ENCODE measurements at regions not wholly inside any gene's neighbourhood (a gene's known extent, or its start where the extent isn't known, plus 50 kb on each side); places are given as distances from the start of the nearest gene placed in this dataset.

- Histone ChIP-seq H3K9me3 (0 out of 2 replicates have a peak, but pooled peaks cover 2% of the 10 kb centered on the region), H3K4me1 (no peaks in the 10 kb centered on the region), H3K27me3 (replicated peaks; ENCODE audit: control insufficient read depth, insufficient read depth, low read length) (no peaks in the 10 kb centered on the region), H3K4me3 (ENCODE audit: low read depth, low read length) (no peak overlapping the region), H3K36me3 (ENCODE audit: control insufficient read depth, insufficient read depth, low read length) (no peaks in the 10 kb centered on the region)
- no peak for TF ChIP-seq CTCF (IDR thresholded peaks at IDR 0.05; ENCODE audit: insufficient read depth in 1 of 2, low read depth in 1 of 2, low read length in 1 of 2, severe bottlenecking in 1 of 2, unreplicated experiment in 1 of 2)
- H3K4me3 Mint-ChIP-seq (ENCODE audit: unreplicated experiment), result no peak overlapping the region
- H3K36me3 Mint-ChIP-seq (ENCODE audit: insufficient read depth, unreplicated experiment), result no peaks in the 10 kb centered on the region
- ChIA-PET CTCF (interaction anchor here (0.7 kb wide), 1 partner anchor 17 kb away, joined by 4 read pairs; no protein-coding TSS in a partner anchor), POLR2A (no interaction called here)
- no peaks in the 10 kb centered on the region for H3K4me1 Mint-ChIP-seq (ENCODE audit: low read depth, unreplicated experiment)
- H3K27ac Mint-ChIP-seq (ENCODE audit: unreplicated experiment), result no peak overlapping the region
- DNase-seq, result no peak
- no peaks in the 10 kb centered on the region for H3K9me3 Mint-ChIP-seq (ENCODE audit: unreplicated experiment)
- peaks cover 5% of the 10 kb centered on the region for H3K27me3 Mint-ChIP-seq (ENCODE audit: insufficient read depth, unreplicated experiment)
- intact Hi-C loops (cut with micrococcal nuclease; ENCODE audit: unreplicated experiment), result no loop called here
- no TSS peak for BruUV-seq (replicated peaks)
These were observed 149.5 kb upstream of the BACE2 start for GRCh38 chr21:41018431-41018830.

- H3K9me3 Mint-ChIP-seq (ENCODE audit: unreplicated experiment), result peaks cover 26% of the 10 kb centered on the region
- no peaks in the 10 kb centered on the region for H3K27me3 ChIP-seq (replicated peaks; ENCODE audit: control insufficient read depth, insufficient read depth, low read length)
- peaks cover 6% of the 10 kb centered on the region for H3K4me1 ChIP-seq
- H3K4me3 ChIP-seq (ENCODE audit: low read depth, low read length), result no peak overlapping the region
- BruUV-seq (replicated peaks), result no TSS peak
- TF ChIP-seq CTCF (IDR thresholded peaks at IDR 0.05; ENCODE audit: insufficient read depth in 1 of 2, low read depth in 1 of 2, low read length in 1 of 2, severe bottlenecking in 1 of 2, unreplicated experiment in 1 of 2), result no peak
- no peaks in the 10 kb centered on the region for H3K36me3 Mint-ChIP-seq (ENCODE audit: insufficient read depth, unreplicated experiment)
- no peak overlapping the region for H3K4me3 Mint-ChIP-seq (ENCODE audit: unreplicated experiment)
- POLR2A ChIA-PET, result no interaction called here
- H3K27ac Mint-ChIP-seq (ENCODE audit: unreplicated experiment), result no peak overlapping the region
- intact Hi-C loops (cut with micrococcal nuclease; ENCODE audit: unreplicated experiment), result no loop called here
- no peaks in the 10 kb centered on the region for H3K36me3 ChIP-seq (ENCODE audit: control insufficient read depth, insufficient read depth, low read length)
- DNase-seq, result no peak
- peaks cover 7% of the 10 kb centered on the region for H3K4me1 Mint-ChIP-seq (ENCODE audit: low read depth, unreplicated experiment)
- peaks cover 5% of the 10 kb centered on the region for H3K27me3 Mint-ChIP-seq (ENCODE audit: insufficient read depth, unreplicated experiment)
- H3K9me3 ChIP-seq, result peaks cover 12% of the 10 kb centered on the region
- CTCF ChIA-PET, result no interaction called here
These were observed 144.0 kb upstream of the BACE2 start for GRCh38 chr21:41023936-41024335.

DNA sequence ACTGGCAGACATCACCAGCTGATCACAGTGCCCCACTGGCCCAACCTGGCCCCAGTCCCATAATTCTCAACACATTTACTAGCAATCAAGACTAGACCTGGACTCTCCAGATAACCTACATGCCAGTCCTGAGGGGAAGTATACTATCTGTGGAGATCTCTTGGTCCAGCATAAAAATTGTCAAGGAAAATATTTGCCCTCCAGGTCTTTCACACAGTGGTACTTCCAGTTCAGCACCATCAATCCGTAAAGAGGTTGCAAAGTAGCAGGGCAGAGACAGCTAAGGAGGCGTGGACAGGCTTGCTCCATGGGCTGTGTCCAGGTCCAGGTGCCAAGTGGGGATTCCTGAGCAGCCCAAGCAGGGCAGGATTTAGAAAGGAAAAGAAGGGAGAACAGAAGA, 143.6 kb upstream of the BACE2 start:
- ChIA-PET CTCF (no interaction called here), POLR2A (no interaction called here)
- Histone ChIP-seq H3K36me3 (ENCODE audit: control insufficient read depth, insufficient read depth, low read length) (no peaks in the 10 kb centered on the region), H3K27me3 (replicated peaks; ENCODE audit: control insufficient read depth, insufficient read depth, low read length) (no peaks in the 10 kb centered on the region), H3K4me1 (peaks cover 6% of the 10 kb centered on the region), H3K9me3 (peaks cover 10% of the 10 kb centered on the region), H3K4me3 (ENCODE audit: low read depth, low read length) (no peak overlapping the region)
- BruUV-seq (replicated peaks), result no TSS peak
- H3K9me3 Mint-ChIP-seq (ENCODE audit: unreplicated experiment), result peaks cover 26% of the 10 kb centered on the region
- intact Hi-C loops (cut with micrococcal nuclease; ENCODE audit: unreplicated experiment), result no loop called here
- no peak for DNase-seq
- peaks cover 5% of the 10 kb centered on the region for H3K27me3 Mint-ChIP-seq (ENCODE audit: insufficient read depth, unreplicated experiment)
- no peaks in the 10 kb centered on the region for H3K36me3 Mint-ChIP-seq (ENCODE audit: insufficient read depth, unreplicated experiment)
- peaks cover 11% of the 10 kb centered on the region for H3K4me1 Mint-ChIP-seq (ENCODE audit: low read depth, unreplicated experiment)
- no peak overlapping the region for H3K4me3 Mint-ChIP-seq (ENCODE audit: unreplicated experiment)
- no peak overlapping the region for H3K27ac Mint-ChIP-seq (ENCODE audit: unreplicated experiment)
- no peak for TF ChIP-seq CTCF (IDR thresholded peaks at IDR 0.05; ENCODE audit: insufficient read depth in 1 of 2, low read depth in 1 of 2, low read length in 1 of 2, severe bottlenecking in 1 of 2, unreplicated experiment in 1 of 2)
